ENCODE measurements at regions not wholly inside any gene's neighbourhood (a gene's known extent, or its start where the extent isn't known, plus 50 kb on each side); places are given as distances from the start of the nearest gene placed in this dataset.

DNA sequence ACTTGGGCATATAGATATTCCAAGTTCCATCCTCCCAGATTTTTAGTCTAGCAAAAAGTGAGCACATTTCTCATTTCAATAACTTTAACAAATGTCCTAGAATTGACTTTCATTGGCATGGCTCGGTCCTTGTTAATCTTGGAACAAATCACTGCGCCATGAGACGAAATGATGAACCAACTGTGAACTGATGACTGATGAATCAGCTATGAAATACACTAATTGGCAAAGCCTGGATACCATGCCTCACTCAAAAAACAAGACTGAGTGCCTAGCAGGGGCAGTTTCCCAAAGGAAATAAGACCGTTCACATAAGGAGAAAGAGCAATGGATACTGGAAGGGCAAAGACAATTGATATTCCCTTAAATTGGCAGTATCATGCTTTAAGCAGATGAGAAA lies 248.6 kb upstream of the VEGFC start:
- H3K4me2 ChIP-seq (ENCODE audit: low read length) = no peak overlapping the region
- no peaks in the 10 kb centered on the region for H3K36me3 ChIP-seq (ENCODE audit: control insufficient read depth, low read length)
- H4K20me1 ChIP-seq (ENCODE audit: control insufficient read depth, insufficient read depth, low read depth, low read length) = no peaks in the 10 kb centered on the region
- H3K4me3 ChIP-seq (ENCODE audit: low read length) = no peak overlapping the region
- H3K9me3 ChIP-seq (ENCODE audit: control insufficient read depth, insufficient read depth, low read length) = no peaks in the 10 kb centered on the region
- H3F3A ChIP-seq (ENCODE audit: control insufficient read depth, insufficient read depth) = no peaks in the 10 kb centered on the region
- H3K27me3 ChIP-seq (ENCODE audit: control insufficient read depth, low read length) = no peaks in the 10 kb centered on the region
- H3K9me2 ChIP-seq (replicated peaks; ENCODE audit: control insufficient read depth, low read length) = no peaks in the 10 kb centered on the region
- no peak overlapping the region for H3K27ac ChIP-seq (ENCODE audit: low read depth, low read length)
- H3K4me1 ChIP-seq (ENCODE audit: control insufficient read depth, low read length) = no peaks in the 10 kb centered on the region
- H3K79me2 ChIP-seq (ENCODE audit: control insufficient read depth, low read length) = no peaks in the 10 kb centered on the region
- TF ChIP-seq, protein P1, sequence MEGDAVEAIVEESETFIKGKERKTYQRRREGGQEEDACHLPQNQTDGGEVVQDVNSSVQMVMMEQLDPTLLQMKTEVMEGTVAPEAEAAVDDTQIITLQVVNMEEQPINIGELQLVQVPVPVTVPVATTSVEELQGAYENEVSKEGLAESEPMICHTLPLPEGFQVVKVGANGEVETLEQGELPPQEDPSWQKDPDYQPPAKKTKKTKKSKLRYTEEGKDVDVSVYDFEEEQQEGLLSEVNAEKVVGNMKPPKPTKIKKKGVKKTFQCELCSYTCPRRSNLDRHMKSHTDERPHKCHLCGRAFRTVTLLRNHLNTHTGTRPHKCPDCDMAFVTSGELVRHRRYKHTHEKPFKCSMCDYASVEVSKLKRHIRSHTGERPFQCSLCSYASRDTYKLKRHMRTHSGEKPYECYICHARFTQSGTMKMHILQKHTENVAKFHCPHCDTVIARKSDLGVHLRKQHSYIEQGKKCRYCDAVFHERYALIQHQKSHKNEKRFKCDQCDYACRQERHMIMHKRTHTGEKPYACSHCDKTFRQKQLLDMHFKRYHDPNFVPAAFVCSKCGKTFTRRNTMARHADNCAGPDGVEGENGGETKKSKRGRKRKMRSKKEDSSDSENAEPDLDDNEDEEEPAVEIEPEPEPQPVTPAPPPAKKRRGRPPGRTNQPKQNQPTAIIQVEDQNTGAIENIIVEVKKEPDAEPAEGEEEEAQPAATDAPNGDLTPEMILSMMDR (IDR thresholded peaks at IDR 0.05; ENCODE audit: low read depth, low read length, poor library complexity, severe bottlenecking) = no peak
- no peak for TF ChIP-seq EZH2phosphoT487 (IDR thresholded peaks at IDR 0.05; ENCODE audit: borderline replicate concordance, low read length)

DNA sequence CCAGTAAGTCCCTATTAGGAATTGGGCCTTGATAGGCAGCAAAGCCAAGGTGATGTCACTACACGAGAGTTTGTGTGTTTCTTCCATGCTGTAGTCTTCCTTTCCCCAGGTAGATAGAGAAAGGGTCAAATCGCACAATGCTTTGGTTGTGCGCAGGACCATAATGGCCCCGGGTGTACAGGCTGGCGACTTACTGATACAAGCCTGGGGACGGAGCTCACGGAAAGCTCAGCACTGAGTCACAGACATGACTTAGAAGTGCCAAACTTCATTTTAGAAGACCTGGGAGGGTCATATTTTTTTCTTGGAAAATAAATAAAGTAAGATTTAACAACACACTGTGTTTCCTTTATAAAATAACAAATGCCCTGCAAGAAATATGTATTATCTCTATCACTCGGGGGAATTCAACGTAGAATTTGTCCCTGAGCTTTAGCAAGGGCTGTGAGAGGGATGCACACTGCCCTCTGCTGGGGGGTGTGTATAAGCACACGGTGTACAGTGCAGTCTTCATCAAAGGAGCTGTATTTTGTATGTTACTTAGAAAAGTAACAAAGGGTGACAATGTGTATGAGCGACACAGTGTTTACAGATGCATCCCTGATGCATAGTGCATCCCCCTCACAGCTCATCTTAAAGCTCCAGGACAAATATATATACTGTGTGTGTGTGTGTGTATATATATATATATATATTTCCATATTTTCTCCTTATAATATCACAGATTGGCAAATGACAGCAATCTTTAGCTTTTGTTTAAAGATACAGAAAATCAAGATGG lies 254.5 kb upstream of the VEGFC start:
- H3K9me2 ChIP-seq (replicated peaks; ENCODE audit: control insufficient read depth, low read length) = no peaks in the 10 kb centered on the region
- no peak overlapping the region for H3K27ac ChIP-seq (ENCODE audit: low read depth, low read length)
- H3K4me3 ChIP-seq (ENCODE audit: low read length) = no peak overlapping the region
- no peaks in the 10 kb centered on the region for H3K36me3 ChIP-seq (ENCODE audit: control insufficient read depth, low read length)
- H3F3A ChIP-seq (ENCODE audit: control insufficient read depth, insufficient read depth) = no peaks in the 10 kb centered on the region
- no peak overlapping the region for H3K4me2 ChIP-seq (ENCODE audit: low read length)
- H4K20me1 ChIP-seq (ENCODE audit: control insufficient read depth, insufficient read depth, low read depth, low read length) = no peaks in the 10 kb centered on the region
- H3K79me2 ChIP-seq (ENCODE audit: control insufficient read depth, low read length) = no peaks in the 10 kb centered on the region
- TF ChIP-seq, protein P1 (IDR thresholded peaks at IDR 0.05; ENCODE audit: low read depth, low read length, poor library complexity, severe bottlenecking) = peak; percentile 71
- no peak for TF ChIP-seq EZH2phosphoT487 (IDR thresholded peaks at IDR 0.05; ENCODE audit: borderline replicate concordance, low read length)
- H3K9me3 ChIP-seq (ENCODE audit: control insufficient read depth, insufficient read depth, low read length) = no peaks in the 10 kb centered on the region
- no peaks in the 10 kb centered on the region for H3K4me1 ChIP-seq (ENCODE audit: control insufficient read depth, low read length)
- peaks cover 3% of the 10 kb centered on the region; the same call in 1 of the 2 replicates for H3K27me3 ChIP-seq (ENCODE audit: control insufficient read depth, low read length)

DNA sequence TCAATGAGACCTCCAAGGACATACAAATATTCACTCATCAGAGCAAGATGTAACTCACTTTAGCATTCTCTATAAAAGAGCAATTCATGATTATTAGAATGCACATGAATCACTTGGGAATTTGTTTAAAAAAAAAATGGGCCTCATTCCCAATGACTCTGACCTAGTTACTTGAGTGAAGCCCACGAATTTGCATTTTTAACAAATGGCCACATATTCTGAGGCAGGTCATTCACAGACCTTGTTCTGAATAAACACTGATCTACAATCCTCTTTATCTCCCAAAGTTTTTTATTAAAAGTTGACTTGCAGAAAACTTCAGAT lies 255.1 kb upstream of the VEGFC start:
- Histone ChIP-seq H3K9me3 (ENCODE audit: control insufficient read depth, insufficient read depth, low read length) (no peaks in the 10 kb centered on the region), H3K4me3 (ENCODE audit: low read length) (no peak overlapping the region), H3K4me1 (ENCODE audit: control insufficient read depth, low read length) (no peaks in the 10 kb centered on the region), H3K27me3 (ENCODE audit: control insufficient read depth, low read length) (peaks cover 3% of the 10 kb centered on the region; the same call in 1 of the 2 replicates), H3K4me2 (ENCODE audit: low read length) (no peak overlapping the region), H3K79me2 (ENCODE audit: control insufficient read depth, low read length) (no peaks in the 10 kb centered on the region), H4K20me1 (ENCODE audit: control insufficient read depth, insufficient read depth, low read depth, low read length) (no peaks in the 10 kb centered on the region), H3F3A (ENCODE audit: control insufficient read depth, insufficient read depth) (no peaks in the 10 kb centered on the region), H3K36me3 (ENCODE audit: control insufficient read depth, low read length) (no peaks in the 10 kb centered on the region), H3K9me2 (replicated peaks; ENCODE audit: control insufficient read depth, low read length) (no peaks in the 10 kb centered on the region), H3K27ac (ENCODE audit: low read depth, low read length) (no peak overlapping the region)
- TF ChIP-seq, protein P1 (IDR thresholded peaks at IDR 0.05; ENCODE audit: low read depth, low read length, poor library complexity, severe bottlenecking) = no peak
- no peak for TF ChIP-seq EZH2phosphoT487 (IDR thresholded peaks at IDR 0.05; ENCODE audit: borderline replicate concordance, low read length)
